Tibial artery (tissue), 4 donors: ENCODE measurements at regions not wholly inside any gene's neighbourhood (a gene's known extent, or its start where the extent isn't known, plus 50 kb on each side); places are given as distances from the start of the nearest gene placed in this dataset.

ENCODE experiments used
- DNase-seq, 2 donors: peaks; one replicate each; pipeline ENCODE4 v3.0.0-alpha.2; 2019
- H3K27ac ChIP-seq, 2 donors: fragments of 200-600 bp; sonication (generic) in 1 of 2; 1 replicate in 1 of 2; 2 replicates in 1 of 2; pipeline ENCODE4 v1.5.1; 2018 to 2019; ENCODE audit warnings: mild to moderate bottlenecking in 1 of 2
- H3K27me3 ChIP-seq, 2 donors: fragments of 200-600 bp; sonication (generic) in 1 of 2; one replicate each; pipeline versions ENCODE4 v1.5.1 to v1.6.0; 2016 to 2019
- H3K36me3 ChIP-seq, 3 donors: fragments of 200-600 bp; sonication (generic) in 2 of 3; one replicate each; pipeline ENCODE4 v1.5.1; 2016 to 2019; ENCODE audit warnings: mild to moderate bottlenecking in 2 of 3
- H3K4me1 ChIP-seq, 4 donors: fragments of 200-600 bp; sonication (generic) in 2 of 4; 1 replicate in 3 of 4; 2 replicates in 1 of 4; pipeline ENCODE4 v1.5.1; 2016 to 2019
- H3K4me3 ChIP-seq, 2 donors: fragments of 200-600 bp; sonication (generic) in 1 of 2; 1 replicate in 1 of 2; 2 replicates in 1 of 2; pipeline ENCODE4 v1.5.1; 2018 to 2019; ENCODE audit warnings: mild to moderate bottlenecking in 2 of 2
- H3K9me3 ChIP-seq, 3 donors: fragments of 200-600 bp; sonication (generic) in 1 of 3; one replicate each; pipeline ENCODE4 v1.5.1; 2016 to 2019
- intact Hi-C: fragments of 100-400 bp; cut with DNase I; formaldehyde crosslinking; loops from one replicate; pipeline ENCODE4 v1.15.0; 2023; ENCODE audit warnings: low total_unique reads
- TF ChIP-seq, protein P1 (sequence below), 2 experiments: fragments of 200-600 bp in 1 of 2; fragments of 450-650 bp in 1 of 2; IDR thresholded peaks; one replicate each; pipeline ENCODE4 v1.5.1; 2017 to 2019; ENCODE audit warnings: antibody characterized with exemption in 2 of 2, mild to moderate bottlenecking in 1 of 2, moderate library complexity in 1 of 2

DNA sequence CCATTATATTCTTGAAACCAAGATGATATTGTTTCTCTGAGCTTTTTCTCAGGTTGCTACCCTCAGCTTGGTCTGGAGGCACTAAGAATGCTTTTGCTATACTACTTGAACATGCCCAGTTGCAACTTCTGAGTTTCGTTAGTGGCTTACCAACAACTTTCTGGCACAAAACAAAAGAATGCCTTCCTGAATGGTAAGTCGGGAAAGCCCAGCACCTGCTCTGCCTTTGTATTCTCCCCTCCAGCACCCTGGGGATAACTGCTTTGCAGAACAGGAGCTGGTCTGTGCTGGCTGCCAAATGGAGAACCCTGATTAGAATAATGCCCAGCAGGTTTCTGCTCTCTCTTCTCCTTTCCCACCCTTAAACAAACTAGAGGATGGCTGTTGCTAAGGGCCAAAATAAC lies 149.3 kb downstream of the TGFB2 start:
- peaks cover 0 to 48% (median 14%) of the 10 kb centered on the region in 4 donors for H3K4me1 ChIP-seq
- no peak overlapping the region for H3K4me3 ChIP-seq
- intact Hi-C loops = no loop called here
- H3K27me3 ChIP-seq = no peaks in the 10 kb centered on the region
- TF ChIP-seq, protein P1, sequence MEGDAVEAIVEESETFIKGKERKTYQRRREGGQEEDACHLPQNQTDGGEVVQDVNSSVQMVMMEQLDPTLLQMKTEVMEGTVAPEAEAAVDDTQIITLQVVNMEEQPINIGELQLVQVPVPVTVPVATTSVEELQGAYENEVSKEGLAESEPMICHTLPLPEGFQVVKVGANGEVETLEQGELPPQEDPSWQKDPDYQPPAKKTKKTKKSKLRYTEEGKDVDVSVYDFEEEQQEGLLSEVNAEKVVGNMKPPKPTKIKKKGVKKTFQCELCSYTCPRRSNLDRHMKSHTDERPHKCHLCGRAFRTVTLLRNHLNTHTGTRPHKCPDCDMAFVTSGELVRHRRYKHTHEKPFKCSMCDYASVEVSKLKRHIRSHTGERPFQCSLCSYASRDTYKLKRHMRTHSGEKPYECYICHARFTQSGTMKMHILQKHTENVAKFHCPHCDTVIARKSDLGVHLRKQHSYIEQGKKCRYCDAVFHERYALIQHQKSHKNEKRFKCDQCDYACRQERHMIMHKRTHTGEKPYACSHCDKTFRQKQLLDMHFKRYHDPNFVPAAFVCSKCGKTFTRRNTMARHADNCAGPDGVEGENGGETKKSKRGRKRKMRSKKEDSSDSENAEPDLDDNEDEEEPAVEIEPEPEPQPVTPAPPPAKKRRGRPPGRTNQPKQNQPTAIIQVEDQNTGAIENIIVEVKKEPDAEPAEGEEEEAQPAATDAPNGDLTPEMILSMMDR (IDR thresholded peaks at IDR 0.05) = no peak
- no peaks in the 10 kb centered on the region for H3K9me3 ChIP-seq
- H3K36me3 ChIP-seq = no peaks in the 10 kb centered on the region
- H3K27ac ChIP-seq = peak overlapping the region; percentile 28 to 46
- DNase-seq = no peak

DNA sequence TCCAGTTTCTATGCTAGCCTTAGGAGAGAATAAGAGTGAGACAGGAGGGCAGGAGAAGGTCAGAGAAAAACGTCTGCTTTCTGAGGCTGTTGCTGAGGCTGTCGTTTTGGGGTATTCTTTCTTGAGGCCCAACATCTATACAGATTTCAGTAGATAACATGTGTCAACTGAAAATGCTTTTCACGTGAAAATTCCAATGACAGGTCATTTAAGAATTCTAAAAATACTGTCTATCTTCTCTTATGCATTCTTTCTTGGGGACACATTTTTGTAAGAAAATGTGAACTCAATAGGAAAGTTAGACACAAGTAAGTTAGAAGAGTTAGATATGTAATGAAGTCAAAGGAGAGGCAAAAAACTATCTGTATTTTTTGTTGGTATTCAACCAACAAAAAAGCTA lies 150.8 kb downstream of the TGFB2 start:
- Histone ChIP-seq H3K9me3 (no peaks in the 10 kb centered on the region), H3K27ac (peak overlapping the region; percentile 25 to 46), H3K36me3 (no peaks in the 10 kb centered on the region), H3K27me3 (no peaks in the 10 kb centered on the region), H3K4me3 (no peak overlapping the region), H3K4me1 (peaks cover 0 to 63% (median 21%) of the 10 kb centered on the region in 4 donors)
- intact Hi-C loops = no loop called here
- TF ChIP-seq, protein P1 (IDR thresholded peaks at IDR 0.05) = no peak
- DNase-seq = no peak

DNA sequence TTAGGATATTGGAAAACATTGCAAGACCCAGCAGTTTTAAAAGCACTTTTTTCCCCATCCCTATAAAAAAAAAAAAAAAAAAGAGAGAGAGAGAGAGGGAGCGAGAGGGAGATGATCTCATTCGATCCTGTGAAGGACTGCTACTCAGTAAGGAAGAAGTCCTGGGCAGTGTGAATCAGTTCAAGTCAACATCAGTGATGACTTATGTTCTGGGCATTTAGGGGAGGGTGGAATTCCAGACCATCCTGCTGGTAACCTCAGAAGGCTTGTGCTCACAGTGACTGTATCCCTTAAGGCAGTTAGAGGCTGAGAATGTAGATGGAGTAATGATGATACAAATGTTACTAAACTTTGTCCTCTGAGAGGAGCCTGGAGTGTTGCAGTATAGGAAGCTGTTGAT lies 151.4 kb downstream of the TGFB2 start:
- peak overlapping the region in 1 of 2 donors; percentile 46 for H3K27ac ChIP-seq
- no peaks in the 10 kb centered on the region for H3K36me3 ChIP-seq
- no peaks in the 10 kb centered on the region for H3K9me3 ChIP-seq
- H3K4me1 ChIP-seq = peaks cover 0 to 70% (median 25%) of the 10 kb centered on the region in 4 donors
- DNase-seq = no peak
- TF ChIP-seq, protein P1 (IDR thresholded peaks at IDR 0.05) = no peak
- intact Hi-C loops = no loop called here
- H3K27me3 ChIP-seq = no peaks in the 10 kb centered on the region
- no peak overlapping the region for H3K4me3 ChIP-seq

DNA sequence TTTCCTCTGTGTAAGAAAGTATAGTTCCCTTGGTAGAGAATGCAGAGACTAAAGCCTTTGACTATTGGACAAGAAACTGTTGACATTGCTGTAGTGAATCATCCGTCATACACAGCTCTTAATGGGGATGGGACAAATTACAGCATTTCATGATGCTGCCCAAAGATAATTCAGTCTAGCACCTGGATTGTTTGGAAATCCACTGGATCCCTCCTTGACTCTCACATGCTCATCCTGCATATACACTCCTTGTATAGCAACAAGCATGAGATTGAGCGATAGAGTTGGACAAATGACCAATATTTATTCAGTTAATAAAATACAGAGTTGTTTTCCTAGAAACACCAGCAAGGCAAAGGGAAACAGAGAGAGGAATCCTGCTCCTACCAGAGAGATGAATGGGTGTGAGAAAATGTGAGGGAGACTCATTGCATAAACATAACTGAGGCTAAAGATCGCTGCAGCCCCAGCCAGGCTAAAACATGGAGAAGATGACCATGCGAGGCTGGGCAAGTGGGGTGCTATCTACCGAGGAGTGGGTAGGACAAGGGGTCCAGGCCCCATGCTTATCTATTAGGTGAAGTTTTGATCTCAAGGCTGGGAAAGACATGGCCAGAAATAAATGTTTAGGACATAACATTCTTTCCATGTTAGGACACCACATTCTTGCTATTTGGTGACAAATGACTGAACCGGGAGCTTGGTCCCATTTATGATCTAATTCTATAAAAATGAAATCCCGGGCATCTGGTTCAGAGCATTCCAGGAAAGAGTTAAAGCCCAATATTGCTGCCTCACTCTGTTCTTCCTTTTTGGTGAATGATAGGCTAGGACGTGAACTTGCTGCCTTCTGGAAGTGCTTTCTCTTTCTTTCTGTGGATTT lies 153.2 kb downstream of the TGFB2 start:
- no peaks in the 10 kb centered on the region for H3K9me3 ChIP-seq
- H3K4me1 ChIP-seq = peaks cover 0 to 71% (median 25%) of the 10 kb centered on the region in 4 donors
- peak overlapping the region; percentile 41 to 43 for H3K4me3 ChIP-seq
- H3K27me3 ChIP-seq = no peaks in the 10 kb centered on the region
- intact Hi-C loops = no loop called here
- TF ChIP-seq, protein P1 (IDR thresholded peaks at IDR 0.05) = no peak
- H3K36me3 ChIP-seq = no peaks in the 10 kb centered on the region
- peak overlapping the region; percentile 58 to 79 for H3K27ac ChIP-seq
- no peak for DNase-seq

DNA sequence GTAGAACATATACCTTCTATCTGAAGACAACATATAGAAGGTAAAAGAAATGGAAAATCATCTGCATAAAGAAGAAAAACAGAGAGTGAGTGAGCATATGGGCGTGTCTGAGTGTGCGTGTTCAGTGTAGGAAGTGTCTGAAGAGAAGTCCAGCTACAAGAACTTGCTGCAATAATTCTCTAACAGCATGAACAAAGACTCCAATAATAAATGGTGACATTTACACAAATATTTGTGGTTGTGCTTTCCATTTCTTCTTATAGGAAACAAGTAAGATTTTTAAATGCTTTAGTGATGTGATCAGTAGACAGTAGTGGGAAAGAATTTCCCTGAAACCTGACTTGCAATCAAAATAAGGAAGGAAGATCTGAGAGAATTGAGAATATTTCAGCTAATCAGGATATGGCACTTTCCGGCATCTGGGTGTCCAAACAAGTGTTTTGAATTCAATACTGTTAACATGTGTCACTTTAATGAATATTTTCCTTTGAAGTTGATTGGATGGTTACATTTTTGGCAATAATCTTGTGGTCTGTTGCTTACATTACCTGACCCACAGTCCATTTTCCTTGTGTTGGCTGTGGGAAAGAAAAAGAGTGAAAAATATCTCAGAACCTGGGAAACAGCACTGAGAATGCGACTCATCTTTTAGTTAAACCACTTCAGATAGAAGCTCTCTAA lies 154.0 kb downstream of the TGFB2 start:
- TF ChIP-seq, protein P1 (IDR thresholded peaks at IDR 0.05) = no peak
- intact Hi-C loops = no loop called here
- Histone ChIP-seq H3K9me3 (no peaks in the 10 kb centered on the region), H3K4me1 (peaks cover 0 to 68% (median 23%) of the 10 kb centered on the region in 4 donors), H3K4me3 (peak overlapping the region; percentile 41 to 43), H3K36me3 (no peaks in the 10 kb centered on the region), H3K27me3 (no peaks in the 10 kb centered on the region), H3K27ac (peak overlapping the region; percentile 58 to 79)
- DNase-seq = no peak
